ENCODE measurements at regions not wholly inside any gene's neighbourhood (a gene's known extent, or its start where the extent isn't known, plus 50 kb on each side); places are given as distances from the start of the nearest gene placed in this dataset.

DNA sequence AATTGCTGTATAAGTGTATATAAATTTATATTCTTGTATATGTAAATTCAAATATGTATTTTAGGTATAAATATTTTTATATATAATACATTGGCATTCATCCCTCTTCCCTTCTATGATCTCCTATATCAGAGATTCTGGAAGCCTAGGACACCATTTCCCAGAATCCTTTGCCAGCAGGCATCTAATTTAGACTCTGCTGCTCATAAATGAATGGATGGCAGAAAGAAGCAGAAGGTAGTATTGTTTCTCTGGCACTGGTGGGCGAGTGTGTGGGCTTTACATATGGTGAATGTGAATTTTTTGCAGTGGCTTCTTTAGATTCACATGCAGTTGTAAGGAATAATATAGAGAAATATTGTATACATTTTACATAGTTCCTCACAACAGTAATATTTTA lies 215.2 kb upstream of the THSD7B start:
- no peak for ATAC-seq
- RAD21 ChIA-PET (ENCODE audit: unreplicated experiment), result no interaction called here

More for the DNA sequence above, 215.2 kb upstream of the THSD7B start:
- intact Hi-C loops (cut with micrococcal nuclease; ENCODE audit: unreplicated experiment) (no loop called here), in situ Hi-C loops (cut with MboI) (no loop called here)
- no peak for DNase-seq (ENCODE audit: low read depth, low spot score)
- WGBS (ENCODE audit: insufficient coverage, insufficient replicate concordance, low lambda C conversion rate, missing lambda C conversion rate), result 0% methylated on average over 1 of the region's 1 CpG
- ChIA-PET SMC1A (ENCODE audit: uncharacterized antibody, unreplicated experiment) (no interaction called here), POLR2A (no interaction called here), CTCF (no interaction called here)
- H3K36me3 ChIP-seq (ENCODE audit: control insufficient read depth in 2 of 2, insufficient read depth in 2 of 2, low read length in 1 of 2), result no peaks in the 10 kb centered on the region
- H3K27me3 ChIP-seq (replicated peaks in 1 of 2; ENCODE audit: control insufficient read depth in 2 of 2, insufficient read depth in 2 of 2, low read length in 1 of 2), result no peaks in the 10 kb centered on the region; a peak in 1 of 4 replicates
- no peak overlapping the region for H3K27ac ChIP-seq (ENCODE audit: control insufficient read depth, insufficient read depth)
- no peaks in the 10 kb centered on the region for H3K9me3 ChIP-seq (replicated peaks; ENCODE audit: control insufficient read depth, insufficient read depth, low read length)
- H2AFZ ChIP-seq (ENCODE audit: control insufficient read depth, low read depth, low read length), result no peak overlapping the region
- H3K4me3 ChIP-seq, result no peak overlapping the region
- no peak overlapping the region for H3K9ac ChIP-seq (ENCODE audit: control insufficient read depth, insufficient read depth, low read length)
- BruUV-seq (replicated peaks), result no TSS peak
- no peaks in the 10 kb centered on the region for H3K79me2 ChIP-seq (ENCODE audit: control insufficient read depth, insufficient read depth, low read length)
- H3K4me1 ChIP-seq (ENCODE audit: control insufficient read depth, insufficient read depth, low read length), result no peaks in the 10 kb centered on the region
- no peak for FAIRE-seq
- TF ChIP-seq PAX5 (IDR thresholded peaks at IDR 0.05; ENCODE audit: borderline replicate concordance, low read depth, low read length) (no peak), PBX3 (IDR thresholded peaks at IDR 0.05; ENCODE audit: insufficient replicate concordance, low read depth, low read length) (no peak), BCLAF1 (IDR thresholded peaks at IDR 0.05) (no peak), BACH1 (IDR thresholded peaks at IDR 0.05; ENCODE audit: borderline replicate concordance) (no peak), SRF (IDR thresholded peaks at IDR 0.05; ENCODE audit: low read depth in 2 of 2, low read length in 2 of 2) (no peak), CTCF (IDR thresholded peaks at IDR 0.05 in 2 of 3, conservative IDR thresholded peaks at IDR 0.05 in 1 of 3; ENCODE audit: control insufficient read depth in 2 of 3, extremely low read depth in 1 of 3, insufficient read depth in 1 of 3, low read depth in 3 of 3, low read length in 3 of 3) (no peak), RAD21 (IDR thresholded peaks at IDR 0.05; ENCODE audit: insufficient read depth, low read depth, low read length) (no peak), NR2C2 (IDR thresholded peaks at IDR 0.05; ENCODE audit: borderline replicate concordance, control insufficient read depth, insufficient read length, low read depth) (no peak), NFYA (IDR thresholded peaks at IDR 0.05; ENCODE audit: borderline replicate concordance, low read depth, low read length) (no peak), POLR2AphosphoS5 (IDR thresholded peaks at IDR 0.05; ENCODE audit: low read length) (no peak), ZNF24 (IDR thresholded peaks at IDR 0.05) (no peak), GATAD2B (conservative IDR thresholded peaks at IDR 0.05; ENCODE audit: low read depth) (no peak), EGR1 (IDR thresholded peaks at IDR 0.05; ENCODE audit: borderline replicate concordance in 1 of 2, low read depth in 2 of 2, low read length in 2 of 2) (no peak), MAX (IDR thresholded peaks at IDR 0.05; ENCODE audit: low read depth, low read length) (no peak), BCL11A (IDR thresholded peaks at IDR 0.05; ENCODE audit: low read depth, low read length) (no peak)
- TF ChIP-seq, protein P1, sequence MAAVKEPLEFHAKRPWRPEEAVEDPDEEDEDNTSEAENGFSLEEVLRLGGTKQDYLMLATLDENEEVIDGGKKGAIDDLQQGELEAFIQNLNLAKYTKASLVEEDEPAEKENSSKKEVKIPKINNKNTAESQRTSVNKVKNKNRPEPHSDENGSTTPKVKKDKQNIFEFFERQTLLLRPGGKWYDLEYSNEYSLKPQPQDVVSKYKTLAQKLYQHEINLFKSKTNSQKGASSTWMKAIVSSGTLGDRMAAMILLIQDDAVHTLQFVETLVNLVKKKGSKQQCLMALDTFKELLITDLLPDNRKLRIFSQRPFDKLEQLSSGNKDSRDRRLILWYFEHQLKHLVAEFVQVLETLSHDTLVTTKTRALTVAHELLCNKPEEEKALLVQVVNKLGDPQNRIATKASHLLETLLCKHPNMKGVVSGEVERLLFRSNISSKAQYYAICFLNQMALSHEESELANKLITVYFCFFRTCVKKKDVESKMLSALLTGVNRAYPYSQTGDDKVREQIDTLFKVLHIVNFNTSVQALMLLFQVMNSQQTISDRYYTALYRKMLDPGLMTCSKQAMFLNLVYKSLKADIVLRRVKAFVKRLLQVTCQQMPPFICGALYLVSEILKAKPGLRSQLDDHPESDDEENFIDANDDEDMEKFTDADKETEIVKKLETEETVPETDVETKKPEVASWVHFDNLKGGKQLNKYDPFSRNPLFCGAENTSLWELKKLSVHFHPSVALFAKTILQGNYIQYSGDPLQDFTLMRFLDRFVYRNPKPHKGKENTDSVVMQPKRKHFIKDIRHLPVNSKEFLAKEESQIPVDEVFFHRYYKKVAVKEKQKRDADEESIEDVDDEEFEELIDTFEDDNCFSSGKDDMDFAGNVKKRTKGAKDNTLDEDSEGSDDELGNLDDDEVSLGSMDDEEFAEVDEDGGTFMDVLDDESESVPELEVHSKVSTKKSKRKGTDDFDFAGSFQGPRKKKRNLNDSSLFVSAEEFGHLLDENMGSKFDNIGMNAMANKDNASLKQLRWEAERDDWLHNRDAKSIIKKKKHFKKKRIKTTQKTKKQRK (IDR thresholded peaks at IDR 0.05; ENCODE audit: low read depth, low read length), result no peak
- H3K4me2 ChIP-seq (ENCODE audit: control insufficient read depth, insufficient read depth), result no peak overlapping the region
- H4K20me1 ChIP-seq (ENCODE audit: control insufficient read depth, insufficient read depth), result no peaks in the 10 kb centered on the region

Data from GM12878 (cell line).